ENCODE measurements at regions not wholly inside any gene's neighbourhood (a gene's known extent, or its start where the extent isn't known, plus 50 kb on each side); places are given as distances from the start of the nearest gene placed in this dataset.

DNA sequence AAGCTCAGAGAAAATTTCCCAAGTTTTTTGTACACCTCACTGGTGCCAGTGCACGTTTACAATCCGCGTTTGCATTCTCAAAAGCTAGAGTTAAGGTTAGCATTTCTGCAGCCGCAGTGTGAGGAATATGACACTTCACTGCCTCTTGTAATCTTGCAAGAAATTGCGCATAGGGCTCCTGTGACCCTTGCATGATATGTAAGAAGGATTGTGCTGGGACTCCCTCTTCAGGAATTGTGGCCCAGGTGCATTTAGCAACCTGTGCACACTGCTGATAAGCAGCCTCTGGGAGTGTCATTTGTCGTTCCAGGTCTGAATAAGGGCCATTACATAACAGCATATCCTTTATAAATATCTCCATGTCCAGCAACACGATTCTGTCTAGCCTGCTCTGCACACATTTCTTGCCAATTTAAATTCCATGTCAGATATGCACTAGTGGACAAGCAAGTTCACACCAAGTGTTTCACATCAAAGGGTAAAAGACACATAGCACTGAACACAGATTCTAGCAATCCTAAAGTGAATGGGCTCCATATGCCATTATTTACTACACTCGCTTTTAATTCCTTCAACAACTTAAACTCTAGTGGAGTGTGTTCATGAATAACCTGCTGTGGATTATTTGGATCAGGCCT is 69.2 kb upstream of the INCENP start:
- WGBS: 66% methylated on average over 8 of the region's 8 CpGs
- no peak for DNase-seq (ENCODE audit: low spot score)
- peak; percentile 74 to 86 for TF ChIP-seq RAD21 (IDR thresholded peaks at IDR 0.05)
- TF ChIP-seq, protein P1, sequence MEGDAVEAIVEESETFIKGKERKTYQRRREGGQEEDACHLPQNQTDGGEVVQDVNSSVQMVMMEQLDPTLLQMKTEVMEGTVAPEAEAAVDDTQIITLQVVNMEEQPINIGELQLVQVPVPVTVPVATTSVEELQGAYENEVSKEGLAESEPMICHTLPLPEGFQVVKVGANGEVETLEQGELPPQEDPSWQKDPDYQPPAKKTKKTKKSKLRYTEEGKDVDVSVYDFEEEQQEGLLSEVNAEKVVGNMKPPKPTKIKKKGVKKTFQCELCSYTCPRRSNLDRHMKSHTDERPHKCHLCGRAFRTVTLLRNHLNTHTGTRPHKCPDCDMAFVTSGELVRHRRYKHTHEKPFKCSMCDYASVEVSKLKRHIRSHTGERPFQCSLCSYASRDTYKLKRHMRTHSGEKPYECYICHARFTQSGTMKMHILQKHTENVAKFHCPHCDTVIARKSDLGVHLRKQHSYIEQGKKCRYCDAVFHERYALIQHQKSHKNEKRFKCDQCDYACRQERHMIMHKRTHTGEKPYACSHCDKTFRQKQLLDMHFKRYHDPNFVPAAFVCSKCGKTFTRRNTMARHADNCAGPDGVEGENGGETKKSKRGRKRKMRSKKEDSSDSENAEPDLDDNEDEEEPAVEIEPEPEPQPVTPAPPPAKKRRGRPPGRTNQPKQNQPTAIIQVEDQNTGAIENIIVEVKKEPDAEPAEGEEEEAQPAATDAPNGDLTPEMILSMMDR (IDR thresholded peaks at IDR 0.05; ENCODE audit: low read depth, low read length, missing input control): peak; percentile 48
- TF ChIP-seq RXRA (IDR thresholded peaks at IDR 0.05): peak in 1 of 2 donors; percentile 13
- TF ChIP-seq TAF1 (conservative IDR thresholded peaks at IDR 0.05): no peak
- no peak for TF ChIP-seq NR2F2 (IDR thresholded peaks at IDR 0.05)
- peak in 1 of 2 donors; percentile 22 for TF ChIP-seq HNF4A (conservative IDR thresholded peaks at IDR 0.05)

DNA sequence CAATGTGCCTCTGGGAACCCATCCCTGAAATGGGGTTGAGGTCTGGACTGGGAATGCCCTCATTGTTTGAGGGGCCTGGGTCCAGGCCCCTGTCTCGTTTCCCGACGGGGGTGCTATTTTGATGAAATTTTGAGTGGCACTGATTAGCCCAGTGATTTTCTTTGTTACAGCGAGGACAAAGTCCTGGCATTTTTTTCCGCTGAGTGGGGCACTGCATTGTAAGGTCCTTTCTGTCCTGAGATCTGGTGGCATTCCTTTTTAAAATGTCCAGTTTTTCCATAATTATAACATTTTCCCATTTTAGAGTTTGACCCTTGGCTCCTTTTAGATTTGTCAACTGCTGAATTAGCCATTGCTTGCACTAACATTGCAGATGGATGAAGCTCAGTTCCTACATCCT is 69.7 kb upstream of the INCENP start:
- Histone ChIP-seq H3K27ac (ENCODE audit: low read depth in 1 of 2, low read length in 2 of 2) (no peak overlapping the region), H3K4me3 (ENCODE audit: low read depth in 1 of 3, low read length in 3 of 3) (no peak overlapping the region), H3K4me1 (ENCODE audit: control insufficient read depth in 4 of 4, insufficient read depth in 4 of 4, low read length in 3 of 4) (no peaks in the 10 kb centered on the region), H3K27me3 (ENCODE audit: control insufficient read depth in 4 of 4, insufficient read depth in 4 of 4, low read length in 3 of 4) (no peaks in the 10 kb centered on the region), H3K36me3 (ENCODE audit: control insufficient read depth in 4 of 4, insufficient read depth in 3 of 4, low read depth in 1 of 4, low read length in 3 of 4) (no peaks in the 10 kb centered on the region), H3K9ac (ENCODE audit: low read depth in 1 of 2, low read length in 2 of 2) (no peak overlapping the region), H3K9me3 (ENCODE audit: control insufficient read depth in 4 of 4, low read length in 3 of 4) (no peaks in the 10 kb centered on the region)
- no peak for DNase-seq (ENCODE audit: low spot score)
- TF ChIP-seq FOXA2 (IDR thresholded peaks at IDR 0.05) (no peak), HNF4A (conservative IDR thresholded peaks at IDR 0.05) (no peak), RXRA (IDR thresholded peaks at IDR 0.05) (no peak), GABPA (IDR thresholded peaks at IDR 0.05 in 1 of 2, conservative IDR thresholded peaks at IDR 0.05 in 1 of 2) (no peak), JUND (IDR thresholded peaks at IDR 0.05) (no peak), RAD21 (IDR thresholded peaks at IDR 0.05) (no peak), FOXA1 (IDR thresholded peaks at IDR 0.05) (no peak), TAF1 (conservative IDR thresholded peaks at IDR 0.05) (no peak)
- TF ChIP-seq, protein P1 (IDR thresholded peaks at IDR 0.05; ENCODE audit: low read depth, low read length, missing input control): no peak
- TF ChIP-seq, protein P2, sequence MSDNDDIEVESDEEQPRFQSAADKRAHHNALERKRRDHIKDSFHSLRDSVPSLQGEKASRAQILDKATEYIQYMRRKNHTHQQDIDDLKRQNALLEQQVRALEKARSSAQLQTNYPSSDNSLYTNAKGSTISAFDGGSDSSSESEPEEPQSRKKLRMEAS (IDR thresholded peaks at IDR 0.05): no peak
- WGBS: 88% methylated on average over 5 of the region's 5 CpGs

More for the DNA sequence above, 69.2 kb upstream of the INCENP start:
- H3K27me3 ChIP-seq (ENCODE audit: control insufficient read depth in 4 of 4, insufficient read depth in 4 of 4, low read length in 3 of 4): no peaks in the 10 kb centered on the region
- H3K9me3 ChIP-seq (ENCODE audit: control insufficient read depth in 4 of 4, low read length in 3 of 4): no peaks in the 10 kb centered on the region
- no peak overlapping the region for H3K4me3 ChIP-seq (ENCODE audit: low read depth in 1 of 3, low read length in 3 of 3)
- no peak overlapping the region for H3K9ac ChIP-seq (ENCODE audit: low read depth in 1 of 2, low read length in 2 of 2)
- H3K27ac ChIP-seq (ENCODE audit: low read depth in 1 of 2, low read length in 2 of 2): no peak overlapping the region
- no peaks in the 10 kb centered on the region for H3K36me3 ChIP-seq (ENCODE audit: control insufficient read depth in 4 of 4, insufficient read depth in 3 of 4, low read depth in 1 of 4, low read length in 3 of 4)
- no peaks in the 10 kb centered on the region for H3K4me1 ChIP-seq (ENCODE audit: control insufficient read depth in 4 of 4, insufficient read depth in 4 of 4, low read length in 3 of 4)

DNA sequence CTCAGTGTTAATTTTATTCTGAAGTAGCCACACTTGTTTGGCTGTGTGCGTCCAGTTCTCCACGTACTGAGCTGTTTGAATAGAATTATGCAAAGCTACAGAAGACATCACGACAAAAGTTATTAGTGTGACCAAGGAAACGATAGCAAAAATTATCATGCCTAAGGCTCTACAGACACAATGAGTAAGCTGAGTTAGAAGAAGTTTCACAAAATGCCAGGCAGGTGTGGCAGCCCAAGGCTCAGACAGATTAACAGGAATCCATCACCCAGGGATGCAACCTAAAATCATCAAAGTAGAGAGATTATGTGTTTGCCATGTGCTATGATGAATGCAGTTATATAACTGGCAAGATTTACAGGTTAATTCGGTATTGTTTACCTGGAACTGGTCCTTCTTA is 73.1 kb upstream of the INCENP start:
- DNase-seq (ENCODE audit: low spot score): no peak
- Histone ChIP-seq H3K9ac (ENCODE audit: low read depth in 1 of 2, low read length in 2 of 2) (no peak overlapping the region), H3K4me3 (ENCODE audit: low read depth in 1 of 3, low read length in 3 of 3) (no peak overlapping the region), H3K36me3 (ENCODE audit: control insufficient read depth in 4 of 4, insufficient read depth in 3 of 4, low read depth in 1 of 4, low read length in 3 of 4) (no peaks in the 10 kb centered on the region), H3K27ac (ENCODE audit: low read depth in 1 of 2, low read length in 2 of 2) (no peak overlapping the region), H3K27me3 (ENCODE audit: control insufficient read depth in 4 of 4, insufficient read depth in 4 of 4, low read length in 3 of 4) (no peaks in the 10 kb centered on the region), H3K9me3 (ENCODE audit: control insufficient read depth in 4 of 4, low read length in 3 of 4) (no peaks in the 10 kb centered on the region), H3K4me1 (ENCODE audit: control insufficient read depth in 4 of 4, insufficient read depth in 4 of 4, low read length in 3 of 4) (no peaks in the 10 kb centered on the region)
- WGBS: 85% methylated on average over 5 of the region's 5 CpGs
- TF ChIP-seq TAF1 (conservative IDR thresholded peaks at IDR 0.05): no peak
- no peak for TF ChIP-seq HNF4G (IDR thresholded peaks at IDR 0.05)
- no peak for TF ChIP-seq YY1 (IDR thresholded peaks at IDR 0.05)
- no peak for TF ChIP-seq EGR1 (IDR thresholded peaks at IDR 0.05; ENCODE audit: low read depth in 2 of 2)
- TF ChIP-seq, protein P2 (IDR thresholded peaks at IDR 0.05): no peak
- TF ChIP-seq GABPA (IDR thresholded peaks at IDR 0.05 in 1 of 2, conservative IDR thresholded peaks at IDR 0.05 in 1 of 2): no peak
- TF ChIP-seq SP1 (IDR thresholded peaks at IDR 0.05): no peak
- TF ChIP-seq, protein P3, sequence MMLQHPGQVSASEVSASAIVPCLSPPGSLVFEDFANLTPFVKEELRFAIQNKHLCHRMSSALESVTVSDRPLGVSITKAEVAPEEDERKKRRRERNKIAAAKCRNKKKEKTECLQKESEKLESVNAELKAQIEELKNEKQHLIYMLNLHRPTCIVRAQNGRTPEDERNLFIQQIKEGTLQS (IDR thresholded peaks at IDR 0.05): no peak
- TF ChIP-seq RAD21 (IDR thresholded peaks at IDR 0.05): no peak
- no peak for TF ChIP-seq HNF4A (conservative IDR thresholded peaks at IDR 0.05)
- no peak for TF ChIP-seq FOXA2 (IDR thresholded peaks at IDR 0.05)
- no peak for TF ChIP-seq RXRA (IDR thresholded peaks at IDR 0.05)
- TF ChIP-seq, protein P1 (IDR thresholded peaks at IDR 0.05; ENCODE audit: low read depth, low read length, missing input control): no peak
- no peak for TF ChIP-seq JUND (IDR thresholded peaks at IDR 0.05)

All from liver (tissue), 8 donors.